ENCODE measurements at regions not wholly inside any gene's neighbourhood (a gene's known extent, or its start where the extent isn't known, plus 50 kb on each side); places are given as distances from the start of the nearest gene placed in this dataset.

GRCh38 chr10:43801140-43801539 lies 152.5 kb upstream of the ZNF32 start:
- in situ Hi-C loops (cut with MboI; ENCODE audit: low pct_ligation_motif_present in 1 of 4, low pct_unique_long_range_greater_than_20kb in 1 of 4, low sequenced_read_pairs in 3 of 4) (no loop called here), intact Hi-C loops (cut with DNase I; ENCODE audit: low total_unique reads) (no loop called here)
- DNase-seq, result no peak
- 43 to 62% methylated on average over 3 to 4 of the region's 4 CpGs for WGBS, 2 donors (ENCODE audit: low coverage in 1 of 2)
- TF ChIP-seq EP300 (IDR thresholded peaks at IDR 0.05; ENCODE audit: low read depth), result no peak
- no peak for TF ChIP-seq CTCF (IDR thresholded peaks at IDR 0.05)
- TF ChIP-seq POLR2AphosphoS5 (IDR thresholded peaks at IDR 0.05), result no peak
- TF ChIP-seq POLR2A (IDR thresholded peaks at IDR 0.05), result no peak
- Histone ChIP-seq H3K9me3 (no peaks in the 10 kb centered on the region), H3K27me3 (no peaks in the 10 kb centered on the region), H3K4me3 (no peak overlapping the region), H3K36me3 (no peaks in the 10 kb centered on the region), H3K27ac (no peak overlapping the region), H3K4me1 (no peaks in the 10 kb centered on the region)

GRCh38 chr10:43796781-43797180 lies 148.1 kb upstream of the ZNF32 start:
- Histone ChIP-seq H3K27me3 (no peaks in the 10 kb centered on the region), H3K9me3 (no peaks in the 10 kb centered on the region), H3K36me3 (no peaks in the 10 kb centered on the region), H3K4me1 (no peaks in the 10 kb centered on the region), H3K4me3 (no peak overlapping the region), H3K27ac (no peak overlapping the region)
- intact Hi-C loops (cut with DNase I; ENCODE audit: low total_unique reads) (no loop called here), in situ Hi-C loops (cut with MboI; ENCODE audit: low pct_ligation_motif_present in 1 of 4, low pct_unique_long_range_greater_than_20kb in 1 of 4, low sequenced_read_pairs in 3 of 4) (no loop called here)
- DNase-seq, result no peak
- TF ChIP-seq EP300 (IDR thresholded peaks at IDR 0.05; ENCODE audit: low read depth), result no peak
- no peak for TF ChIP-seq CTCF (IDR thresholded peaks at IDR 0.05)
- no peak for TF ChIP-seq POLR2AphosphoS5 (IDR thresholded peaks at IDR 0.05)
- TF ChIP-seq POLR2A (IDR thresholded peaks at IDR 0.05), result no peak

DNA sequence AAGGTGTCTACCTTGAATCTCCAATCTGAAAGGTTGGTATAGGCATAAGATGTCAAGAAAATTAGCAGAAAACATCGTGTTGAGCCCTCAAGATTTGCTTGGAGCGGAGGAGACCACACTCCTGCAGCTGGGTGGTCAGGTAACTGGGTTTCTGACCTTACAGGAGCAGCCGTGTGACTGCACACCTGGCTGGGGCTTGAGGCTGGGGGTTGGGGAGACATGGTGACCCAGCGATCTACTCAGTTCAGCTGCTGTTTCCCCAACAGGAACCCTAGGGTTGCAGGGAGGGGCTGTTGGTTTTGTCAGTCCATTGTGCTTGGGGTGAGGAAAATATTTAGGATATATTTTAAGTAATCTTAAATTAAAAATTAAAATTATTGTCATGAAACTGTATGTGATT lies 147.0 kb upstream of the ZNF32 start:
- no peak for DNase-seq
- Histone ChIP-seq H3K4me3 (no peak overlapping the region), H3K4me1 (no peaks in the 10 kb centered on the region), H3K27me3 (no peaks in the 10 kb centered on the region), H3K9me3 (no peaks in the 10 kb centered on the region), H3K27ac (no peak overlapping the region), H3K36me3 (no peaks in the 10 kb centered on the region)
- 73 to 82% methylated on average over 4 of the region's 4 CpGs for WGBS, 2 donors (ENCODE audit: low coverage in 1 of 2)
- in situ Hi-C loops (cut with MboI; ENCODE audit: low pct_ligation_motif_present in 1 of 4, low pct_unique_long_range_greater_than_20kb in 1 of 4, low sequenced_read_pairs in 3 of 4) (no loop called here), intact Hi-C loops (cut with DNase I; ENCODE audit: low total_unique reads) (no loop called here)
- TF ChIP-seq POLR2A (IDR thresholded peaks at IDR 0.05), result no peak
- no peak for TF ChIP-seq POLR2AphosphoS5 (IDR thresholded peaks at IDR 0.05)
- TF ChIP-seq CTCF (IDR thresholded peaks at IDR 0.05), result no peak
- TF ChIP-seq EP300 (IDR thresholded peaks at IDR 0.05; ENCODE audit: low read depth), result no peak

DNA sequence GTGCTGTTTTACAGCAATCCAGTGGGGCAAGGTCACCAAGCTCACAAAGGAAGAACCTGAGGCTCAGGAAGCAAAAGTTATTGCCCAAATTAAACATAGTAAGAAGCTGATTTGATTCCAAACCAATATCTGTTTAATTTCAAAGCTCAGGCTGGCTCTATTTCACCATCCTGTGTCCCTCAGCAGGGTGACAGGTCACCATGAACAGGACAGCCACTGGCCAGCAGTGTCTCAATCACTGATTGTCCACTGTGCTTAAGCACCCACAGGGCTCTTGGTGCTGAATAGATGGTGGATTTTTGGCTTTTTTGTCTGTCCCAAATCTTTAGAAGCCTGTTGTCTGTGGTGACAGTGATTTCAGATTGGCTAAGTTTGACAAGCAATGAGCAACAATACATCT lies 146.4 kb upstream of the ZNF32 start:
- in situ Hi-C loops (cut with MboI; ENCODE audit: low pct_ligation_motif_present in 1 of 4, low pct_unique_long_range_greater_than_20kb in 1 of 4, low sequenced_read_pairs in 3 of 4), result no loop called here

More for the DNA sequence above, 146.4 kb upstream of the ZNF32 start:
- DNase-seq, result no peak
- Histone ChIP-seq H3K9me3 (no peaks in the 10 kb centered on the region), H3K27ac (no peak overlapping the region), H3K27me3 (no peaks in the 10 kb centered on the region), H3K36me3 (no peaks in the 10 kb centered on the region), H3K4me3 (no peak overlapping the region), H3K4me1 (no peaks in the 10 kb centered on the region)
- intact Hi-C loops (cut with DNase I; ENCODE audit: low total_unique reads), result no loop called here
- TF ChIP-seq POLR2AphosphoS5 (IDR thresholded peaks at IDR 0.05) (no peak), EP300 (IDR thresholded peaks at IDR 0.05; ENCODE audit: low read depth) (no peak), CTCF (IDR thresholded peaks at IDR 0.05) (no peak), POLR2A (IDR thresholded peaks at IDR 0.05) (no peak)

Measured in transverse colon (tissue), 4 donors.